Fibroblast of the aortic adventitia (primary cell): ENCODE measurements at regions not wholly inside any gene's neighbourhood (a gene's known extent, or its start where the extent isn't known, plus 50 kb on each side); places are given as distances from the start of the nearest gene placed in this dataset.

Experiments
- DNase-seq: peaks from one replicate; pipeline ENCODE4 v3.0.0-alpha.2; 2010; ENCODE audit warnings: low read depth
- H3K4me3 ChIP-seq: 2 replicates; pipeline ENCODE4 v1.5.1; 2011; ENCODE audit warnings: low read depth, mild to moderate bottlenecking, control low read depth, low read length, moderate library complexity
- TF ChIP-seq, protein P1 (sequence below): IDR thresholded peaks from 2 replicates; pipeline ENCODE4 v1.5.1; 2011; ENCODE audit warnings: mild to moderate bottlenecking, low read length, control low read depth, inconsistent platforms; ENCODE audit not compliant: insufficient read depth

DNA sequence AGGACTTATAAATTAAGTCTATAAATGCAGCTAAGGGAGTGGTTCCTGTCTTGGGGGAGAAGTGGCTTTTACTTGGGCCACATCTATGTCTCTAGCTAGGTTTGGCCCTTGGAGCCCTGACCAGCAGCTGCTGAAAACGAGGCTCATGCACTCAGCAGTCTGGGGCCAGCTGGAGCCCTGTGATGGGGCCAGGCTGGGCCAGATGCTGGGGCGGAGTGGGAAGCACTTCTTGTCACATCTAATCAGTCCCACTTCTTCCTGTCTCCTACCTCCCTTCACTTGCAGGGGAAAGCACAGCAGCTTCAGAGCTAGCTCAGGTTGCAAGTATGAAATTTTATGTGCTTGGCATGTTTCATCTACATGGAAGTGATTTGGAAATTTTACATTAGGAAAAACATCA is 209.9 kb upstream of the ROPN1 start:
- DNase-seq: no peak
- no peak overlapping the region for H3K4me3 ChIP-seq
- TF ChIP-seq, protein P1, sequence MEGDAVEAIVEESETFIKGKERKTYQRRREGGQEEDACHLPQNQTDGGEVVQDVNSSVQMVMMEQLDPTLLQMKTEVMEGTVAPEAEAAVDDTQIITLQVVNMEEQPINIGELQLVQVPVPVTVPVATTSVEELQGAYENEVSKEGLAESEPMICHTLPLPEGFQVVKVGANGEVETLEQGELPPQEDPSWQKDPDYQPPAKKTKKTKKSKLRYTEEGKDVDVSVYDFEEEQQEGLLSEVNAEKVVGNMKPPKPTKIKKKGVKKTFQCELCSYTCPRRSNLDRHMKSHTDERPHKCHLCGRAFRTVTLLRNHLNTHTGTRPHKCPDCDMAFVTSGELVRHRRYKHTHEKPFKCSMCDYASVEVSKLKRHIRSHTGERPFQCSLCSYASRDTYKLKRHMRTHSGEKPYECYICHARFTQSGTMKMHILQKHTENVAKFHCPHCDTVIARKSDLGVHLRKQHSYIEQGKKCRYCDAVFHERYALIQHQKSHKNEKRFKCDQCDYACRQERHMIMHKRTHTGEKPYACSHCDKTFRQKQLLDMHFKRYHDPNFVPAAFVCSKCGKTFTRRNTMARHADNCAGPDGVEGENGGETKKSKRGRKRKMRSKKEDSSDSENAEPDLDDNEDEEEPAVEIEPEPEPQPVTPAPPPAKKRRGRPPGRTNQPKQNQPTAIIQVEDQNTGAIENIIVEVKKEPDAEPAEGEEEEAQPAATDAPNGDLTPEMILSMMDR: no peak

DNA sequence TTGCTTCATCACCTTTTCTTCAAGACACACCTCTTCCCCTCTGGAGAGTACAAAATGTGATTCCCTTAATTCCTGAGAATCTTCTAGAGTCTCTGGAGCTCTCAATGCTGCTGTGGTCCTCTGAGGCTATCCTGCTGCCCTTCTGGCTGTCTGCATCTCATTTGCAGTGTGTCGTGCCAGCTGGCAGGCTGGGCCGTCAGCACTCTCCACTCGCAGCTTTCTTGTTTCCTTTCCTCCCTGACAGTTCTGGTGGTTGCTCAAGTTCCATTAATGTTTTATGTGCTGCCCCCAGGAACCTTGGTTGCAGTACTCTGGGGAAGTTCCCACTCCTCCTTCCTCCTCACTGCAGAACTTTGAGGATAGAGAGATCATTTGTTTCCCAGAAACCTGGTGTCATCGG is 210.8 kb upstream of the ROPN1 start:
- peak; percentile 10 for DNase-seq
- TF ChIP-seq, protein P1: no peak
- no peak overlapping the region for H3K4me3 ChIP-seq

DNA sequence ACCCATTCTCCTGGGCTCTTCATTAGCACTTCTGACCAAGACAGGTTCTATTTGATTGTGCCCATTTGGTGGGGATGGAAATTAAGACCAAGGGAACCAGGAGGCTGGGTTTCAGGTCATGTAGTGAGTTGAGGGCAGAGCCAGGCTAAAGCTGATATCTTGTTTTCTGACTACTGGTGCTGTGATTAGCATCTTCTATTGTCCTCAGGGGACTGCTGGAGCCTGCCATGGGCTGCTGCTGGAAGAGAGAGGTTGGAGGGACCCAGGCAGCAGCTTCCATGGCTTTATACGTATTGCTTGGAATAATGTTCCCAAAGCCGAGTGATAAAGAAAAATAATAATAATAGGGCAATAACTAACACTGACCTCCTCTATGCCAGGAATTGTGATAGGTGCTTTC is 211.4 kb upstream of the ROPN1 start:
- no peak overlapping the region for H3K4me3 ChIP-seq
- DNase-seq: no peak
- TF ChIP-seq, protein P1: no peak

DNA sequence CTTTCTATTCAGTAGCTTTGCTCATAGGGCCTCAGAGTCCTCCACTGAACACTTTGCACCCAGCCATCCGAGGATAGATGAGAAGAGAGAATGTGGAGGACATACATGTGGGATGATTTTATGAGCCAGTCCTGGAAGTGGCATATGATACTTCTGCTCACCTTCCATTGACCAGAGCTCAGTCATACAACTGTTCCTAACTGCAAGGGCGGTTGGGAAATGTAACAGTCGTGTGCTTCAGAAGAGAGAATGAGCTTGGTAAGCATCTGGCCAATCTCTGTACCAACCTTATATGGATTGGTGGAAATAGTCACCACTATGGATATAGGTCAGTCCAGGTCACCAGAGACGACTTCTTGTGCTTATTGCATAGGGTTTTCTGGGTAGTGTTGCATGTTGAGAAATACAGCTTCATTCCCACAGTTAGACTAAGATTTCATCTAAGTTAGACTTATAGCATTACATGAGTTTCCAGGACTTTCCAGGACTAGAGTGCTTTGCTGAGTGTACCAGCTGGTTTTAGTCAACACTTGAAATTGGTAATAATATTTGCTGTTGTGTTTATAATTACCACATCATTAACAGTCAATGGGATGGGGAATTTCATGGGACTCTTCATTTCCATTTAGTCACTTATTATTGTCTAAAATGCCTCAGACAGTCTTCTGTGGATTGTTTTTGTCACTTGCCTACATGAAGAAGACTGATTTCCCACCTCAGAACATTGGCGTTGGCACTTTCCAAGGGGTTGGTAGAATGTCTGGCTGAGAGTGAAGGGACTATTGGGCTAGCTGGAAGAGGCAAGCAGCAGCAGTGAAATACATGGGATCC is 214.5 kb upstream of the ROPN1 start:
- no peak overlapping the region for H3K4me3 ChIP-seq
- TF ChIP-seq, protein P1: no peak
- no peak for DNase-seq

DNA sequence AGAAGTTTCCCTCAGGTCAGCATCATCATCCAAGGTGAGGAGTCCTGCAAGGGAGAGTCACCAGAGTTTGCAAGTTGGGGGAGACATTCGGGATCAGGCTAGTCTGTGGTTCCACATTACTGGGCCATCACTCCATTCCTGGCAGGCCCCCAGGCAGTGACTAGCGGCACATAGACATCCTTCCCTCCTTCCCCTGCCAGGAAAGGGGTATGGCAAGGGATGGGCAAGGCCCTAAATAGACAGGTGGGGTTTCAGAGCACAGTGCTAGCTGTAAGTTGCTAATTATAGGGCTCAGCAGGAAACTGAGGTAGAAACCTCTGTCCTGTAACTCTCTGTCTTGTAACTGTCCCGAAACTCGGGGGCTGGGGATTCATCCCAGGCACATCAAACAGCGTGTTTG is 215.2 kb upstream of the ROPN1 start:
- no peak overlapping the region for H3K4me3 ChIP-seq
- DNase-seq: no peak
- TF ChIP-seq, protein P1: no peak

DNA sequence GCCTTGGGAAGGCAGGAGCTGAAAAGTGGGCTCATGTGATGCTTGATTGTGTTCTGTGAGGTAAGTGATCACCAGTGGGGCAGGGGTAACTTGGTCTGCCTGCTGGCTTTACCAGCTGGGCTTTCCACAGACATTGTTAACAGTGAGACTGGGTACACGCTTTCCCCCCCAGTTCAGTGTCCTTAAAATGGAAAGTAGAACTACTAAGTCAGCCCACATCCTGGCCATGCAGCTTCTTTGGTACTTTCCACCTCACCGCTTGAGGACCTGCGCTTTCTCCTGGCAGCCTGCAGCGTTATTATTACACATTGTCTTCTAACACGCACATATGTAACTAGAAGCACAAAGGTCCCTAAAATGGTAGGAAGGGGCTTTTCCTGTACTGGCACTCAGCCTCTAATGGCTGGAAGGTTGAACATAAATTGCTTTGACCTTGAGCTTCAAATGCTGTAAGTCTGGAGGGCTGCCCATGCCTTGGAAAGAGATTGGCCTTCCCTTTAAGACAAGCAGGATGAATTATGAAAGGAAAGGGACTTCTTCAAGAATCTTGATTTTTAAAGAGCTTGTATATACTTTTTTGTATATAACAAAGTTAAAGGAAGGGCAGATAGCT is 216.1 kb upstream of the ROPN1 start:
- no peak for DNase-seq
- no peak overlapping the region for H3K4me3 ChIP-seq
- TF ChIP-seq, protein P1: no peak
